Transverse colon (tissue), 4 donors: ENCODE measurements at regions not wholly inside any gene's neighbourhood (a gene's known extent, or its start where the extent isn't known, plus 50 kb on each side); places are given as distances from the start of the nearest gene placed in this dataset.

Source experiments
- DNase-seq: peaks from one replicate; pipeline ENCODE4 v3.0.0-alpha.2; 2019
- H3K27ac ChIP-seq, 4 donors: fragments of 200-600 bp; sonication (generic); 2 replicates each; pipeline ENCODE4 v1.5.1; 2016 to 2018; ENCODE audit warnings: inconsistent platforms in 4 of 4
- H3K27me3 ChIP-seq: fragments of 200-600 bp; sonication (generic); 2 replicates; pipeline ENCODE4 v1.5.1; 2017; ENCODE audit warnings: inconsistent platforms
- H3K36me3 ChIP-seq, 4 donors: fragments of 200-600 bp; sonication (generic); 2 replicates each; pipeline ENCODE4 v1.5.1; 2017 to 2019; ENCODE audit warnings: inconsistent platforms in 4 of 4
- H3K4me1 ChIP-seq, 4 donors: fragments of 200-600 bp; sonication (generic); 2 replicates each; pipeline ENCODE4 v1.5.1; 2017 to 2020; ENCODE audit warnings: inconsistent platforms in 4 of 4
- H3K4me3 ChIP-seq, 4 donors: fragments of 200-600 bp; sonication (generic); 1 replicate in 1 of 4; 2 replicates in 3 of 4; pipeline versions ENCODE4 v1.5.1 to v1.6.1; 2017 to 2019; ENCODE audit warnings: inconsistent platforms in 4 of 4
- H3K9me3 ChIP-seq, 2 donors: fragments of 200-600 bp; sonication (generic); 2 replicates each; pipeline ENCODE4 v1.5.1; 2017 to 2019; ENCODE audit warnings: inconsistent platforms in 2 of 2
- CTCF ChIP-seq, 5 experiments: fragments of 200-600 bp in 3 of 5; fragments of 450-650 bp in 2 of 5; sonication (generic) in 3 of 5; IDR thresholded peaks; 1 replicate in 2 of 5; 2 replicates in 3 of 5; pipeline ENCODE4 v1.5.1; 2016 to 2017; ENCODE audit warnings: antibody characterized with exemption in 5 of 5, inconsistent platforms in 3 of 5, mild to moderate bottlenecking in 2 of 5, moderate library complexity in 1 of 5
- EP300 ChIP-seq: sonication (generic); formaldehyde crosslinking; IDR thresholded peaks from one replicate; pipeline ENCODE4 v1.6.1; 2017; ENCODE audit warnings: antibody characterized with exemption, low read depth
- POLR2A ChIP-seq: fragments of 450-650 bp; IDR thresholded peaks from one replicate; pipeline ENCODE4 v1.6.1; 2016; ENCODE audit warnings: antibody characterized with exemption, mild to moderate bottlenecking, moderate library complexity
- POLR2AphosphoS5 ChIP-seq, 3 donors: sonication (generic); formaldehyde crosslinking; IDR thresholded peaks; one replicate each; pipeline ENCODE4 v1.6.1; 2016; ENCODE audit warnings: antibody characterized with exemption in 3 of 3
- WGBS, 2 donors: methylation state at CpG; one replicate each; pipeline ENCODE4 v1.1.5; 2018; ENCODE audit warnings: low coverage in 1 of 2; 5-methylcytosine and 5-hydroxymethylcytosine counted together
- in situ Hi-C, 4 donors: fragments of 200-750 bp; cut with MboI; loops; one replicate each; pipeline versions ENCODE4 v1.15.0 to v1.15.1; 2017; ENCODE audit warnings: low sequenced_read_pairs in 3 of 4, low pct_ligation_motif_present in 1 of 4, low pct_unique_long_range_greater_than_20kb in 1 of 4
- intact Hi-C: fragments of 100-400 bp; cut with DNase I; formaldehyde crosslinking; loops from one replicate; pipeline ENCODE4 v1.15.1; 2023; ENCODE audit warnings: low total_unique reads

DNA sequence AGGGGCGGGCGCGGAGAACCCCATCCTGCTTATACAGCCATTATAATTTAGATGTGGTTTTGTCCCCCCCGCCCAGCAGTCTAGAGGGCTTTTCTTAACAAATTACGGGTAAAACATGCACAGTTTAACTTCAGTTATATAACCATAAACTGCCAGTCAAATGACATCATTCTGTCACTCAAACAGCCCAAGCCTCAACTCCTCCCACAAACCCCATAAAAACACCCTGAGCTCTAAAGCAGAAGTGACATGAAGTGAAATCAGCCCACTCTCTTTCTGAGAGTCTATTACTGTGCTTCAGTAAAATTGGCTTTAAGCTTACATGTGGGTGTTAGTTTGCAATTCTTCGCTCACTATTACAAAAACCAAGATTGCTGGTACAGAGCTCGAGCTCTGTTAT lies 705.1 kb upstream of the GCFC2 start:
- Histone ChIP-seq H3K4me1 (no peaks in the 10 kb centered on the region), H3K9me3 (no peaks in the 10 kb centered on the region), H3K4me3 (no peak overlapping the region), H3K27ac (no peak overlapping the region), H3K27me3 (no peaks in the 10 kb centered on the region), H3K36me3 (no peaks in the 10 kb centered on the region)
- DNase-seq, result no peak
- 80 to 85% methylated on average over 2 to 7 of the region's 7 CpGs for WGBS, 2 donors
- intact Hi-C loops, result no loop called here
- no peak for TF ChIP-seq CTCF (IDR thresholded peaks at IDR 0.05)
- TF ChIP-seq POLR2A, result no peak
- TF ChIP-seq POLR2AphosphoS5 (IDR thresholded peaks at IDR 0.05), result no peak
- in situ Hi-C loops, result no loop called here

- H3K4me1 ChIP-seq, result no peaks in the 10 kb centered on the region
- no peak overlapping the region for H3K27ac ChIP-seq
- no peaks in the 10 kb centered on the region for H3K36me3 ChIP-seq
- no peak overlapping the region for H3K4me3 ChIP-seq
- intact Hi-C loops, result no loop called here
- TF ChIP-seq POLR2AphosphoS5 (IDR thresholded peaks at IDR 0.05) (no peak), EP300 (no peak), POLR2A (no peak)
- in situ Hi-C loops, result no loop called here
- H3K9me3 ChIP-seq, result no peaks in the 10 kb centered on the region
- H3K27me3 ChIP-seq, result no peaks in the 10 kb centered on the region
- no peak for DNase-seq
These were observed 702.7 kb upstream of the GCFC2 start for GRCh38 chr2:76413436-76413835.

GRCh38 chr2:76406134-76406855 lies 695.6 kb upstream of the GCFC2 start:
- WGBS, 2 donors, result 80% methylated on average over 1 to 11 of the region's 12 CpGs
- H3K4me1 ChIP-seq, result no peaks in the 10 kb centered on the region
- no peaks in the 10 kb centered on the region for H3K36me3 ChIP-seq
- H3K27ac ChIP-seq, result no peak overlapping the region
- no peak for TF ChIP-seq CTCF (IDR thresholded peaks at IDR 0.05)
- no peak for TF ChIP-seq POLR2A
- TF ChIP-seq POLR2AphosphoS5 (IDR thresholded peaks at IDR 0.05), result no peak
- TF ChIP-seq EP300, result no peak
- intact Hi-C loops, result no loop called here
- in situ Hi-C loops, result no loop called here
- DNase-seq, result no peak
- H3K27me3 ChIP-seq, result no peaks in the 10 kb centered on the region
- H3K9me3 ChIP-seq, result no peaks in the 10 kb centered on the region
- H3K4me3 ChIP-seq, result no peak overlapping the region

DNA sequence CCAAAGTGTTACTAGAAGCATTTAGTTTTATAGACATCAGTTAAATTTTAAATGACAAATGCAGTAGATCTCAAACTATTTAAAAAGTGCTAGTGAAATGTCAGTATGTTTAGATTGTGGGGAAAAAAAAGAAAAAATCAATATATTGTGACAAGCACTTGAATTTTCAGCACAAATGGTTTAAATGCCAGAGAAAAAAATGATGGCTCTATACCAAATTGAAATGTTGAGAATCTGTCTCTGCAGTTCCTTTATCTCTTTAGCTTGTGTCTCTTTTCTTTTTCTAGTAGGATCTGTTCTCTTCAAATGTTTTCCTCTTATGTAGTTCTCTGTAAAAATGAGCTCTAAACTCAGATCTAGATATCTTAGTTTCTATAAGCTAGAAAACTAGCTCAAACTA lies 682.6 kb upstream of the GCFC2 start:
- no peak for DNase-seq
- in situ Hi-C loops, result no loop called here

More for the DNA sequence above, 682.6 kb upstream of the GCFC2 start:
- Histone ChIP-seq H3K9me3 (no peaks in the 10 kb centered on the region), H3K36me3 (no peaks in the 10 kb centered on the region), H3K27me3 (no peaks in the 10 kb centered on the region), H3K27ac (no peak overlapping the region), H3K4me3 (no peak overlapping the region), H3K4me1 (no peaks in the 10 kb centered on the region)
- intact Hi-C loops, result no loop called here
- TF ChIP-seq POLR2AphosphoS5 (IDR thresholded peaks at IDR 0.05), result no peak
- TF ChIP-seq POLR2A, result no peak
- TF ChIP-seq CTCF (IDR thresholded peaks at IDR 0.05), result no peak
